ENCODE measurements at regions not wholly inside any gene's neighbourhood (a gene's known extent, or its start where the extent isn't known, plus 50 kb on each side); places are given as distances from the start of the nearest gene placed in this dataset.

- Histone ChIP-seq H3K9ac (ENCODE audit: low read depth in 1 of 2, low read length in 2 of 2) (no peak overlapping the region), H3K27me3 (ENCODE audit: control insufficient read depth in 4 of 4, insufficient read depth in 4 of 4, low read length in 3 of 4) (no peaks in the 10 kb centered on the region), H3K4me3 (ENCODE audit: low read depth in 1 of 3, low read length in 3 of 3) (peak overlapping the region in 2 of 3 donors; percentile 29 to 35), H3K9me3 (ENCODE audit: control insufficient read depth in 4 of 4, low read length in 3 of 4) (peaks cover 15 to 38% (median 16%) of the 10 kb centered on the region in 4 donors), H3K36me3 (ENCODE audit: control insufficient read depth in 4 of 4, insufficient read depth in 3 of 4, low read depth in 1 of 4, low read length in 3 of 4) (no peaks in the 10 kb centered on the region), H3K27ac (ENCODE audit: low read depth in 1 of 2, low read length in 2 of 2) (no peak overlapping the region), H3K4me1 (ENCODE audit: control insufficient read depth in 4 of 4, insufficient read depth in 4 of 4, low read length in 3 of 4) (no peaks in the 10 kb centered on the region)
- WGBS = 68% methylated on average over 19 of the region's 19 CpGs
- no peak for TF ChIP-seq FOXA2 (IDR thresholded peaks at IDR 0.05)
- TF ChIP-seq MAX (IDR thresholded peaks at IDR 0.05) = no peak
- TF ChIP-seq NR2F2 (IDR thresholded peaks at IDR 0.05) = no peak
- TF ChIP-seq JUND (IDR thresholded peaks at IDR 0.05) = no peak
- no peak for TF ChIP-seq TAF1 (conservative IDR thresholded peaks at IDR 0.05)
- TF ChIP-seq SP1 (IDR thresholded peaks at IDR 0.05) = no peak
- no peak for TF ChIP-seq EGR1 (IDR thresholded peaks at IDR 0.05; ENCODE audit: low read depth in 2 of 2)
- no peak for TF ChIP-seq ZBTB33 (IDR thresholded peaks at IDR 0.05)
- TF ChIP-seq HNF4A (conservative IDR thresholded peaks at IDR 0.05) = no peak
- no peak for TF ChIP-seq CTCF (IDR thresholded peaks at IDR 0.05; ENCODE audit: low read depth, low read length, missing input control)
- TF ChIP-seq HNF4G (IDR thresholded peaks at IDR 0.05) = no peak
- no peak for TF ChIP-seq GABPA (IDR thresholded peaks at IDR 0.05 in 1 of 2, conservative IDR thresholded peaks at IDR 0.05 in 1 of 2)
- no peak for TF ChIP-seq RXRA (IDR thresholded peaks at IDR 0.05)
- no peak for TF ChIP-seq RAD21 (IDR thresholded peaks at IDR 0.05)
- DNase-seq (ENCODE audit: low spot score) = peak; percentile 24
Measured at GRCh38 chr12:34404377-34405285, 382.3 kb downstream of the ALG10 start.

GRCh38 chr12:34405286-34406227 is 383.3 kb downstream of the ALG10 start:
- WGBS = 65% methylated on average over 22 of the region's 22 CpGs
- no peaks in the 10 kb centered on the region for H3K27me3 ChIP-seq (ENCODE audit: control insufficient read depth in 4 of 4, insufficient read depth in 4 of 4, low read length in 3 of 4)
- H3K27ac ChIP-seq (ENCODE audit: low read depth in 1 of 2, low read length in 2 of 2) = no peak overlapping the region
- no peaks in the 10 kb centered on the region for H3K4me1 ChIP-seq (ENCODE audit: control insufficient read depth in 4 of 4, insufficient read depth in 4 of 4, low read length in 3 of 4)
- TF ChIP-seq ATF3 (IDR thresholded peaks at IDR 0.05) (no peak), CTCF (IDR thresholded peaks at IDR 0.05; ENCODE audit: low read depth, low read length, missing input control) (no peak), TAF1 (conservative IDR thresholded peaks at IDR 0.05) (no peak), JUND (IDR thresholded peaks at IDR 0.05) (no peak), SP1 (IDR thresholded peaks at IDR 0.05) (no peak), YY1 (IDR thresholded peaks at IDR 0.05) (no peak), HNF4G (IDR thresholded peaks at IDR 0.05) (no peak), ZBTB33 (IDR thresholded peaks at IDR 0.05) (no peak)
- H3K4me3 ChIP-seq (ENCODE audit: low read depth in 1 of 3, low read length in 3 of 3) = peak overlapping the region in 2 of 3 donors; percentile 29 to 35
- H3K9me3 ChIP-seq (ENCODE audit: control insufficient read depth in 4 of 4, low read length in 3 of 4) = peaks cover 15 to 38% (median 18%) of the 10 kb centered on the region in 4 donors
- DNase-seq (ENCODE audit: low spot score) = peak; percentile 20
- H3K36me3 ChIP-seq (ENCODE audit: control insufficient read depth in 4 of 4, insufficient read depth in 3 of 4, low read depth in 1 of 4, low read length in 3 of 4) = no peaks in the 10 kb centered on the region
- no peak overlapping the region for H3K9ac ChIP-seq (ENCODE audit: low read depth in 1 of 2, low read length in 2 of 2)
